ENCODE measurements at regions not wholly inside any gene's neighbourhood (a gene's known extent, or its start where the extent isn't known, plus 50 kb on each side); places are given as distances from the start of the nearest gene placed in this dataset.

- no peak for TF ChIP-seq CHD7 (IDR thresholded peaks at IDR 0.05; ENCODE audit: insufficient replicate concordance, low read length)
These were observed 431.5 kb upstream of the EDIL3 start (continued) for GRCh38 chr5:84816160-84816559.

All from H1 (cell line).